ENCODE measurements at regions not wholly inside any gene's neighbourhood (a gene's known extent, or its start where the extent isn't known, plus 50 kb on each side); places are given as distances from the start of the nearest gene placed in this dataset.

- Histone ChIP-seq H3K36me3 (no peaks in the 10 kb centered on the region), H3K4me3 (no peak overlapping the region), H3K4me1 (no peaks in the 10 kb centered on the region), H3K27ac (no peak overlapping the region), H3K27me3 (no peaks in the 10 kb centered on the region), H3K9me3 (no peaks in the 10 kb centered on the region)
- no peak for DNase-seq
- TF ChIP-seq CTCF (IDR thresholded peaks at IDR 0.05): no peak
- intact Hi-C loops (cut with DNase I; ENCODE audit: low total_unique reads): no loop called here
Observed at GRCh38 chr3:23096041-23096440, 107.1 kb upstream of the UBE2E2 start.

- no peak overlapping the region for H3K4me3 ChIP-seq
- H3K27ac ChIP-seq: no peak overlapping the region
- no peak for DNase-seq
- intact Hi-C loops (cut with DNase I; ENCODE audit: low total_unique reads): no loop called here
- H3K27me3 ChIP-seq: no peaks in the 10 kb centered on the region
- no peak for TF ChIP-seq CTCF (IDR thresholded peaks at IDR 0.05)
- H3K36me3 ChIP-seq: no peaks in the 10 kb centered on the region
- H3K4me1 ChIP-seq: no peaks in the 10 kb centered on the region
- H3K9me3 ChIP-seq: no peaks in the 10 kb centered on the region
Observed at GRCh38 chr3:23099021-23099420, 104.1 kb upstream of the UBE2E2 start.

- H3K36me3 ChIP-seq: no peaks in the 10 kb centered on the region
- intact Hi-C loops (cut with DNase I; ENCODE audit: low total_unique reads): no loop called here
- TF ChIP-seq CTCF (IDR thresholded peaks at IDR 0.05): no peak
- no peak overlapping the region for H3K4me3 ChIP-seq
- H3K9me3 ChIP-seq: no peaks in the 10 kb centered on the region
- no peak overlapping the region for H3K27ac ChIP-seq
- no peaks in the 10 kb centered on the region for H3K4me1 ChIP-seq
- no peaks in the 10 kb centered on the region for H3K27me3 ChIP-seq
- no peak for DNase-seq
Observed at GRCh38 chr3:23099677-23100076, 103.5 kb upstream of the UBE2E2 start.

- H3K4me1 ChIP-seq: no peaks in the 10 kb centered on the region
- TF ChIP-seq CTCF (IDR thresholded peaks at IDR 0.05): no peak
- intact Hi-C loops (cut with DNase I; ENCODE audit: low total_unique reads): no loop called here
- no peaks in the 10 kb centered on the region for H3K27me3 ChIP-seq
- H3K36me3 ChIP-seq: no peaks in the 10 kb centered on the region
- H3K27ac ChIP-seq: no peak overlapping the region
- H3K9me3 ChIP-seq: no peaks in the 10 kb centered on the region
- no peak overlapping the region for H3K4me3 ChIP-seq
- DNase-seq: no peak
Observed at GRCh38 chr3:23100106-23100505, 103.0 kb upstream of the UBE2E2 start.

GRCh38 chr3:23103764-23104163, 99.4 kb upstream of the UBE2E2 start:
- H3K9me3 ChIP-seq: peaks cover 0 to 4% (median 0%) of the 10 kb centered on the region in 3 donors
- no peaks in the 10 kb centered on the region for H3K4me1 ChIP-seq
- no peak overlapping the region for H3K27ac ChIP-seq
- TF ChIP-seq CTCF (IDR thresholded peaks at IDR 0.05): no peak
- DNase-seq: no peak
- H3K27me3 ChIP-seq: no peaks in the 10 kb centered on the region
- no peaks in the 10 kb centered on the region for H3K36me3 ChIP-seq
- intact Hi-C loops (cut with DNase I; ENCODE audit: low total_unique reads): no loop called here
- H3K4me3 ChIP-seq: no peak overlapping the region

- intact Hi-C loops (cut with DNase I; ENCODE audit: low total_unique reads): no loop called here
- Histone ChIP-seq H3K4me1 (no peaks in the 10 kb centered on the region), H3K4me3 (no peak overlapping the region), H3K27ac (no peak overlapping the region), H3K36me3 (no peaks in the 10 kb centered on the region), H3K27me3 (no peaks in the 10 kb centered on the region), H3K9me3 (peaks cover 0 to 4% (median 0%) of the 10 kb centered on the region in 3 donors)
- no peak for TF ChIP-seq CTCF (IDR thresholded peaks at IDR 0.05)
- DNase-seq: no peak
Observed at GRCh38 chr3:23105048-23105447, 98.1 kb upstream of the UBE2E2 start.

Data from tibial artery (tissue), 4 donors.